Right cardiac atrium (tissue), 5 donors: ENCODE measurements at regions not wholly inside any gene's neighbourhood (a gene's known extent, or its start where the extent isn't known, plus 50 kb on each side); places are given as distances from the start of the nearest gene placed in this dataset.
A peak's percentile ranks its signal among the peaks of the same experiment; 100 is the strongest.

Experiments
- ATAC-seq, 2 donors: fragments of 200-7000 bp; cut with Tn5 transposase; one replicate each; pipeline versions ENCODE4 v1.8.0 to v1.9.1; 2020; ENCODE audit warnings: moderate library complexity in 2 of 2, mild to moderate bottlenecking in 1 of 2
- DNase-seq, 3 donors: peaks; one replicate each; pipeline ENCODE4 v3.0.0-alpha.2; 2020
- H3K27ac ChIP-seq: one replicate; pipeline ENCODE4 v1.5.1; 2013; ENCODE audit warnings: mild to moderate bottlenecking, low read length, control low read depth, moderate library complexity
- H3K27me3 ChIP-seq: one replicate; pipeline ENCODE4 v1.6.1; 2013; ENCODE audit not compliant: control insufficient read depth, insufficient read depth
- H3K4me1 ChIP-seq: one replicate; pipeline ENCODE4 v1.6.1; 2013; ENCODE audit warnings: low read length; ENCODE audit not compliant: control insufficient read depth, insufficient read depth
- H3K4me3 ChIP-seq: one replicate; pipeline ENCODE4 v1.5.1; 2013; ENCODE audit warnings: low read length, control low read depth
- H3K9me3 ChIP-seq: one replicate; pipeline ENCODE4 v1.6.1; 2013; ENCODE audit warnings: low read length; ENCODE audit not compliant: control insufficient read depth
- WGBS: extraction: QIAGEN DNeasy Blood & Tissue Kit; methylation state at CpG from one replicate; pipeline ENCODE4 v1.1.7; 2013; 5-methylcytosine and 5-hydroxymethylcytosine counted together
- intact Hi-C, 4 donors: fragments of 100-400 bp; cut with DNase I; formaldehyde crosslinking; loops; one replicate each; pipeline versions ENCODE4 v1.11.0 to v1.14.0; 2022 to 2023
- donor health status: healthy with polysubstance abuse.
- donor health status: DM: no; HTN: yes; CAD: no.
- donor health status: DM: no; HTN: no; CAD: no.
- donor health status: DM: no; HTN: yes; CAD: no; lungs with severe emphysema.
- donor health status: DM: yes; HTN: yes; CAD: no.

- Histone ChIP-seq H3K9me3 (no peaks in the 10 kb centered on the region), H3K4me1 (no peaks in the 10 kb centered on the region), H3K27ac (no peak overlapping the region), H3K4me3 (no peak overlapping the region), H3K27me3 (no peaks in the 10 kb centered on the region)
- 53% methylated on average over 4 of the region's 4 CpGs for WGBS
- intact Hi-C loops = no loop called here
- ATAC-seq (no peak), DNase-seq (no peak)
Observed at GRCh38 chr12:125371033-125371432, 305.8 kb downstream of the AACS start.

GRCh38 chr12:125372085-125372484, 306.9 kb downstream of the AACS start:
- 82% methylated on average over 4 of the region's 4 CpGs for WGBS
- Histone ChIP-seq H3K4me3 (no peak overlapping the region), H3K27me3 (no peaks in the 10 kb centered on the region), H3K4me1 (no peaks in the 10 kb centered on the region), H3K27ac (no peak overlapping the region), H3K9me3 (no peaks in the 10 kb centered on the region)
- DNase-seq (no peak), ATAC-seq (no peak)
- intact Hi-C loops = no loop called here

GRCh38 chr12:125373375-125373774, 308.1 kb downstream of the AACS start:
- 81% methylated on average over 6 of the region's 6 CpGs for WGBS
- Histone ChIP-seq H3K9me3 (no peaks in the 10 kb centered on the region), H3K4me1 (no peaks in the 10 kb centered on the region), H3K4me3 (no peak overlapping the region), H3K27ac (no peak overlapping the region), H3K27me3 (no peaks in the 10 kb centered on the region)
- no peak for DNase-seq
- no peak for ATAC-seq
- intact Hi-C loops = no loop called here

- Histone ChIP-seq H3K9me3 (no peaks in the 10 kb centered on the region), H3K4me3 (no peak overlapping the region), H3K27ac (no peak overlapping the region), H3K4me1 (no peaks in the 10 kb centered on the region), H3K27me3 (no peaks in the 10 kb centered on the region)
- DNase-seq = no peak
- 52% methylated on average over 6 of the region's 6 CpGs for WGBS
- intact Hi-C loops = no loop called here
- peak in 1 of 2 donors; percentile 22 for ATAC-seq
Observed at GRCh38 chr12:125376422-125376821, 311.2 kb downstream of the AACS start.

- Histone ChIP-seq H3K9me3 (no peaks in the 10 kb centered on the region), H3K4me3 (no peak overlapping the region), H3K27me3 (no peaks in the 10 kb centered on the region), H3K4me1 (no peaks in the 10 kb centered on the region), H3K27ac (no peak overlapping the region)
- ATAC-seq = no peak
- intact Hi-C loops = no loop called here
- WGBS = 92% methylated on average over 1 of the region's 1 CpG
- DNase-seq = no peak
Observed at GRCh38 chr12:125377093-125377492, 311.9 kb downstream of the AACS start.

GRCh38 chr12:125381373-125381772, 316.1 kb downstream of the AACS start:
- 78% methylated on average over 4 of the region's 4 CpGs for WGBS
- H3K4me3 ChIP-seq = no peak overlapping the region
- ATAC-seq (no peak), DNase-seq (no peak)
- H3K27ac ChIP-seq = no peak overlapping the region
- H3K4me1 ChIP-seq = no peaks in the 10 kb centered on the region
- intact Hi-C loops = no loop called here
- H3K9me3 ChIP-seq = no peaks in the 10 kb centered on the region
- H3K27me3 ChIP-seq = no peaks in the 10 kb centered on the region

GRCh38 chr12:125382926-125383325, 317.7 kb downstream of the AACS start:
- Histone ChIP-seq H3K27me3 (no peaks in the 10 kb centered on the region), H3K4me3 (no peak overlapping the region), H3K4me1 (no peaks in the 10 kb centered on the region), H3K27ac (no peak overlapping the region), H3K9me3 (no peaks in the 10 kb centered on the region)
- DNase-seq (no peak), ATAC-seq (no peak)
- intact Hi-C loops = no loop called here
- WGBS = 63% methylated on average over 4 of the region's 4 CpGs

- Histone ChIP-seq H3K9me3 (no peaks in the 10 kb centered on the region), H3K27me3 (no peaks in the 10 kb centered on the region), H3K4me3 (no peak overlapping the region), H3K27ac (no peak overlapping the region), H3K4me1 (no peaks in the 10 kb centered on the region)
- 56% methylated on average over 1 of the region's 1 CpG for WGBS
- intact Hi-C loops = no loop called here
- no peak for DNase-seq
- no peak for ATAC-seq
Observed at GRCh38 chr12:125386652-125387051, 321.4 kb downstream of the AACS start.

- H3K4me1 ChIP-seq = no peaks in the 10 kb centered on the region
- H3K27ac ChIP-seq = no peak overlapping the region
- H3K27me3 ChIP-seq = no peaks in the 10 kb centered on the region
- intact Hi-C loops = no loop called here
- no peak overlapping the region for H3K4me3 ChIP-seq
- ATAC-seq (no peak), DNase-seq (no peak)
- no peaks in the 10 kb centered on the region for H3K9me3 ChIP-seq
Observed at GRCh38 chr12:125387206-125387605, 322.0 kb downstream of the AACS start.

- H3K4me3 ChIP-seq = no peak overlapping the region
- H3K27ac ChIP-seq = no peak overlapping the region
- ATAC-seq (no peak), DNase-seq (no peak)
- intact Hi-C loops = no loop called here
- H3K27me3 ChIP-seq = no peaks in the 10 kb centered on the region
- no peaks in the 10 kb centered on the region for H3K9me3 ChIP-seq
- peaks cover 1% of the 10 kb centered on the region for H3K4me1 ChIP-seq
Observed at GRCh38 chr12:125389061-125389697, 323.9 kb downstream of the AACS start.

GRCh38 chr12:125393569-125393968, 328.3 kb downstream of the AACS start:
- Histone ChIP-seq H3K4me1 (peaks cover 1% of the 10 kb centered on the region), H3K9me3 (no peaks in the 10 kb centered on the region), H3K4me3 (no peak overlapping the region), H3K27ac (no peak overlapping the region), H3K27me3 (no peaks in the 10 kb centered on the region)
- ATAC-seq (no peak), DNase-seq (no peak)
- intact Hi-C loops = loop anchor here in 1 of 4 donors (10.0 kb wide), 1 partner anchor 189 kb away; no protein-coding TSS in a partner anchor
- 52% methylated on average over 7 of the region's 7 CpGs for WGBS
